KMS-11 (cell line): ENCODE measurements at regions not wholly inside any gene's neighbourhood (a gene's known extent, or its start where the extent isn't known, plus 50 kb on each side); places are given as distances from the start of the nearest gene placed in this dataset.

ENCODE experiments used
- H2AFZ ChIP-seq: fragments of 200-600 bp; sonication (generic); 2 replicates; pipeline ENCODE4 v1.6.1; 2016; ENCODE audit warnings: antibody characterized with exemption, mixed run types, low read depth
- H3K27ac ChIP-seq: fragments of 200-600 bp; sonication (generic); 2 replicates; pipeline ENCODE4 v1.6.1; 2016; ENCODE audit warnings: mild to moderate bottlenecking, mixed run types
- H3K27me3 ChIP-seq: fragments of 200-600 bp; sonication (generic); 2 replicates; pipeline ENCODE4 v1.6.1; 2017; ENCODE audit warnings: mild to moderate bottlenecking, low read depth, mixed run types, moderate library complexity; ENCODE audit not compliant: insufficient read depth
- H3K36me3 ChIP-seq: fragments of 200-600 bp; sonication (generic); 2 replicates; pipeline ENCODE4 v1.6.1; 2017; ENCODE audit warnings: mild to moderate bottlenecking, mixed run types; ENCODE audit not compliant: insufficient read depth
- H3K4me1 ChIP-seq: fragments of 200-600 bp; sonication (generic); 2 replicates; pipeline ENCODE4 v1.6.1; 2016; ENCODE audit warnings: mild to moderate bottlenecking, low read depth, mixed run types; ENCODE audit not compliant: poor library complexity, severe bottlenecking
- H3K4me2 ChIP-seq: fragments of 200-600 bp; sonication (generic); 2 replicates; pipeline ENCODE4 v1.7.0; 2016; ENCODE audit warnings: mild to moderate bottlenecking, mixed run types
- H3K4me3 ChIP-seq: fragments of 200-600 bp; sonication (generic); IDR thresholded peaks from 2 replicates; pipeline ENCODE4 v1.6.1; 2017; ENCODE audit warnings: low read depth, low read length, mixed read lengths; ENCODE audit not compliant: insufficient read depth
- H3K79me2 ChIP-seq: fragments of 200-600 bp; sonication (generic); 2 replicates; pipeline ENCODE4 v1.6.1; 2016; ENCODE audit warnings: low read depth, mixed run types; ENCODE audit not compliant: insufficient read depth
- H3K9ac ChIP-seq: fragments of 200-600 bp; sonication (generic); 2 replicates; pipeline ENCODE4 v1.6.1; 2016; ENCODE audit warnings: mild to moderate bottlenecking, mixed run types
- H4K20me1 ChIP-seq: fragments of 200-600 bp; sonication (generic); 2 replicates; pipeline ENCODE4 v1.6.1; 2016; ENCODE audit warnings: mild to moderate bottlenecking, mixed run types; ENCODE audit not compliant: insufficient read depth
- TF ChIP-seq, protein P1 (sequence below): fragments of 200-600 bp; sonication (generic); conservative IDR thresholded peaks from 2 replicates; pipeline ENCODE4 v1.6.1; 2017; ENCODE audit warnings: low read depth, mild to moderate bottlenecking, antibody characterized with exemption, low read length, moderate library complexity, mixed read lengths

GRCh38 chr6:167662075-167662880, 164.4 kb upstream of the AFDN start:
- no peaks in the 10 kb centered on the region for H3K36me3 ChIP-seq
- no peaks in the 10 kb centered on the region for H4K20me1 ChIP-seq
- H2AFZ ChIP-seq = no peak overlapping the region
- TF ChIP-seq, protein P1, sequence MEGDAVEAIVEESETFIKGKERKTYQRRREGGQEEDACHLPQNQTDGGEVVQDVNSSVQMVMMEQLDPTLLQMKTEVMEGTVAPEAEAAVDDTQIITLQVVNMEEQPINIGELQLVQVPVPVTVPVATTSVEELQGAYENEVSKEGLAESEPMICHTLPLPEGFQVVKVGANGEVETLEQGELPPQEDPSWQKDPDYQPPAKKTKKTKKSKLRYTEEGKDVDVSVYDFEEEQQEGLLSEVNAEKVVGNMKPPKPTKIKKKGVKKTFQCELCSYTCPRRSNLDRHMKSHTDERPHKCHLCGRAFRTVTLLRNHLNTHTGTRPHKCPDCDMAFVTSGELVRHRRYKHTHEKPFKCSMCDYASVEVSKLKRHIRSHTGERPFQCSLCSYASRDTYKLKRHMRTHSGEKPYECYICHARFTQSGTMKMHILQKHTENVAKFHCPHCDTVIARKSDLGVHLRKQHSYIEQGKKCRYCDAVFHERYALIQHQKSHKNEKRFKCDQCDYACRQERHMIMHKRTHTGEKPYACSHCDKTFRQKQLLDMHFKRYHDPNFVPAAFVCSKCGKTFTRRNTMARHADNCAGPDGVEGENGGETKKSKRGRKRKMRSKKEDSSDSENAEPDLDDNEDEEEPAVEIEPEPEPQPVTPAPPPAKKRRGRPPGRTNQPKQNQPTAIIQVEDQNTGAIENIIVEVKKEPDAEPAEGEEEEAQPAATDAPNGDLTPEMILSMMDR = no peak
- no peaks in the 10 kb centered on the region for H3K79me2 ChIP-seq
- no peaks in the 10 kb centered on the region for H3K27me3 ChIP-seq
- H3K27ac ChIP-seq = no peak overlapping the region
- no peaks in the 10 kb centered on the region for H3K4me1 ChIP-seq
- H3K4me3 ChIP-seq = no peak overlapping the region
- H3K4me2 ChIP-seq = no peak overlapping the region
- no peak overlapping the region for H3K9ac ChIP-seq

GRCh38 chr6:167662881-167663205, 163.9 kb upstream of the AFDN start:
- TF ChIP-seq, protein P1 = no peak
- no peak overlapping the region for H3K27ac ChIP-seq
- no peaks in the 10 kb centered on the region for H3K27me3 ChIP-seq
- H3K4me1 ChIP-seq = no peaks in the 10 kb centered on the region
- no peak overlapping the region for H3K9ac ChIP-seq
- H3K4me3 ChIP-seq = no peak overlapping the region
- H2AFZ ChIP-seq = no peak overlapping the region
- no peaks in the 10 kb centered on the region for H3K36me3 ChIP-seq
- H3K79me2 ChIP-seq = no peaks in the 10 kb centered on the region
- no peak overlapping the region for H3K4me2 ChIP-seq
- no peaks in the 10 kb centered on the region for H4K20me1 ChIP-seq

DNA sequence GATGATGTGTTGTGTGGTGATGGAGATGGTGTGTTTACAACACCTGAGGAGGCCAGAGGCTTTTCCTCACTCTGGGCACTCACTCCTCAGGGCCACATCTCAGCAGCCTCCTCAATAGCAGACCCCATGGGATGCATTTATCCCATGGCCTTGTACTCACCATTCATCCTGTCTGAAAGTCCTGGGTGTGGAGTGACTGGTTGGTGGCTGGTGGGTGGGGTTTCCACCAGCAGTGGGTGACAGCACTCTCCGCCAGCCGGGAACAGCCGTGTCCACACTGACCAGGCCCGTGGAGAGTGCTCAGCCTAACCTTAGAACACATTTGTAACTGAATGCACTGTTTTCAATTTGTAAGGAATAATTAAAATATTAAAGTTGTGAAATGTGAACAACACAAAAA, 163.4 kb upstream of the AFDN start:
- Histone ChIP-seq H3K4me1 (no peaks in the 10 kb centered on the region), H3K79me2 (no peaks in the 10 kb centered on the region), H3K36me3 (no peaks in the 10 kb centered on the region), H3K4me2 (no peak overlapping the region), H2AFZ (no peak overlapping the region), H3K27me3 (no peaks in the 10 kb centered on the region), H3K27ac (no peak overlapping the region), H3K4me3 (no peak overlapping the region), H4K20me1 (no peaks in the 10 kb centered on the region), H3K9ac (no peak overlapping the region)
- TF ChIP-seq, protein P1 = no peak

GRCh38 chr6:167663784-167664443, 162.8 kb upstream of the AFDN start:
- Histone ChIP-seq H3K4me3 (no peak overlapping the region), H3K9ac (no peak overlapping the region), H3K36me3 (no peaks in the 10 kb centered on the region), H3K79me2 (no peaks in the 10 kb centered on the region), H3K4me2 (no peak overlapping the region), H3K27ac (no peak overlapping the region), H3K27me3 (no peaks in the 10 kb centered on the region), H4K20me1 (no peaks in the 10 kb centered on the region), H3K4me1 (no peaks in the 10 kb centered on the region), H2AFZ (no peak overlapping the region)
- TF ChIP-seq, protein P1 = no peak
